HG03139 (cell line): ENCODE measurements at regions not wholly inside any gene's neighbourhood (a gene's known extent, or its start where the extent isn't known, plus 50 kb on each side); places are given as distances from the start of the nearest gene placed in this dataset.

Source experiments
- ATAC-seq: cut with Tn5 transposase; IDR thresholded peaks from one replicate; pipeline ENCODE4 v1.9.1; 2021; ENCODE audit not compliant: unreplicated experiment

- no peak for ATAC-seq
Observed at GRCh38 chr3:162491952-162492351, 995.3 kb downstream of the OTOL1 start.

GRCh38 chr3:162492446-162493081, 996.0 kb downstream of the OTOL1 start:
- no peak for ATAC-seq

- ATAC-seq, result no peak
Observed at GRCh38 chr3:162498626-162499025, 1002.0 kb downstream of the OTOL1 start.

GRCh38 chr3:162507397-162507796, 1010.8 kb downstream of the OTOL1 start:
- no peak for ATAC-seq

GRCh38 chr3:162512488-162512887, 1015.9 kb downstream of the OTOL1 start:
- no peak for ATAC-seq

- no peak for ATAC-seq
Observed at GRCh38 chr3:162517110-162517509, 1020.5 kb downstream of the OTOL1 start.

GRCh38 chr3:162521669-162522068, 1025.1 kb downstream of the OTOL1 start:
- no peak for ATAC-seq

GRCh38 chr3:162525066-162525742, 1028.6 kb downstream of the OTOL1 start:
- no peak for ATAC-seq

- ATAC-seq, result no peak
Observed at GRCh38 chr3:162525771-162526170, 1029.2 kb downstream of the OTOL1 start.

GRCh38 chr3:162534431-162534830, 1037.8 kb downstream of the OTOL1 start:
- no peak for ATAC-seq

- no peak for ATAC-seq
Observed at GRCh38 chr3:162538491-162538890, 1041.9 kb downstream of the OTOL1 start.

- no peak for ATAC-seq
Observed at GRCh38 chr3:162538906-162539305, 1042.3 kb downstream of the OTOL1 start.

- no peak for ATAC-seq
Observed at GRCh38 chr3:162540421-162540820, 1043.8 kb downstream of the OTOL1 start.

- ATAC-seq, result no peak
Observed at GRCh38 chr3:162541923-162542322, 1045.3 kb downstream of the OTOL1 start.

- ATAC-seq, result no peak
Observed at GRCh38 chr3:162544246-162544645, 1047.6 kb downstream of the OTOL1 start.

GRCh38 chr3:162546910-162547309, 1050.3 kb downstream of the OTOL1 start:
- ATAC-seq, result no peak

GRCh38 chr3:162547321-162547720, 1050.7 kb downstream of the OTOL1 start:
- no peak for ATAC-seq

- no peak for ATAC-seq
Observed at GRCh38 chr3:162555761-162556160, 1059.2 kb downstream of the OTOL1 start.

GRCh38 chr3:162558016-162558415, 1061.4 kb downstream of the OTOL1 start:
- no peak for ATAC-seq

- no peak for ATAC-seq
Observed at GRCh38 chr3:162568706-162569105, 1072.1 kb downstream of the OTOL1 start.

GRCh38 chr3:162569314-162569713, 1072.7 kb downstream of the OTOL1 start:
- ATAC-seq, result no peak

GRCh38 chr3:162584986-162585385, 1088.4 kb downstream of the OTOL1 start:
- ATAC-seq, result no peak

GRCh38 chr3:162586591-162586990, 1090.0 kb downstream of the OTOL1 start:
- no peak for ATAC-seq
